Activated CD4-positive, alpha-beta T cell treated with anti-CD3 and anti-CD28 coated beads, Interleukin-2, amount 10 ng/mL, durations not matched to agents 7 days and 5 days (primary cell): ENCODE measurements at regions not wholly inside any gene's neighbourhood (a gene's known extent, or its start where the extent isn't known, plus 50 kb on each side); places are given as distances from the start of the nearest gene placed in this dataset.
A peak's percentile ranks its signal among the peaks of the same experiment; 100 is the strongest.
"Not testable (repeated sequence)": the region's sequence is repeated elsewhere in the genome, so short reads cannot be mapped to it uniquely, and the experiment has no call there.

Source experiments
- CTCF ChIA-PET: fragments of 350-600 bp; sonication (Branson Sonifier 250); formaldehyde crosslinking; loops from one replicate; lab custom pipeline; 2021; ENCODE audit warnings: antibody characterized with exemption; lab: Charles Lee
- POLR2A ChIA-PET: fragments of 350-600 bp; sonication (Branson Sonifier 250); formaldehyde crosslinking; loops from one replicate; lab custom pipeline; 2021; ENCODE audit warnings: antibody characterized with exemption; lab: Charles Lee
- DNase-seq: peaks from one replicate; pipeline ENCODE4 v3.0.0-alpha.2; 2020
- H3K27ac Mint-ChIP-seq: one replicate; pipeline ENCODE4 v1.8.0; 2021; ENCODE audit warnings: mild to moderate bottlenecking, moderate library complexity, mixed read lengths
- H3K27me3 Mint-ChIP-seq: one replicate; pipeline ENCODE4 v1.8.0; 2021; ENCODE audit warnings: mixed read lengths
- H3K36me3 Mint-ChIP-seq: one replicate; pipeline ENCODE4 v1.8.0; 2021; ENCODE audit warnings: low read depth, mixed read lengths
- H3K4me1 Mint-ChIP-seq: one replicate; pipeline ENCODE4 v1.8.0; 2021; ENCODE audit warnings: mixed read lengths
- H3K4me3 Mint-ChIP-seq: one replicate; pipeline ENCODE4 v1.8.0; 2021; ENCODE audit warnings: mild to moderate bottlenecking, moderate library complexity, mixed read lengths
- H3K9me3 Mint-ChIP-seq: one replicate; pipeline ENCODE4 v1.8.0; 2021; ENCODE audit warnings: mixed read lengths

DNA sequence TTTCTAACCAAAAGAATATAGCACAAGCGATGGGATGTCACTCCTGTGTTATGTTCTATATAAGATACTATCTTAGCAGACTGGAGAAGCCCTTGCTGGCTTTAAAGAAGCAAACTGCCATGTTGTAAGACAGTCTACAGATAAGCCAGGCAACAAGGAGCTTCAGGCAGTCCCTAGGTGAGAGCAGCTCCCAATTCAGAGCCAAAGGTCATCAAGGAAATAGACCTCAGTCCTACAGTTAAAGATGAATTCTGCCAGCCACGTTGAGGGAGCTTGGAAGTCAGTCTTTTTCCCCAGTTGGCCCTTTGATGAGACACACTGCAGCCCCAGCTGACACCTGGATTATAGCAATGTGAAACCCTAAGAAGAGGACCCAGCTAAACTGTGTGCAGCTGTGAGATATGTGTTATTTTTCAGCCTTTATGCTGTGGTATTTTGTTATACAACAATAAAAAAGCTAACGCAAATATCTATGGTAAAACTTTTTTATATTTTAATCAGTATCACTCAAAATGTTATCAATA, 102.5 kb upstream of the AKAP13 start:
- H3K27me3 Mint-ChIP-seq: no peaks in the 10 kb centered on the region
- H3K4me3 Mint-ChIP-seq: no peak overlapping the region
- POLR2A ChIA-PET: no interaction called here
- no peak overlapping the region for H3K27ac Mint-ChIP-seq
- CTCF ChIA-PET: interaction anchor here (1.0 kb wide), 1 partner anchor 12 kb away, joined by 4 read pairs; no protein-coding TSS in a partner anchor
- no peaks in the 10 kb centered on the region for H3K36me3 Mint-ChIP-seq
- H3K4me1 Mint-ChIP-seq: peaks cover 14% of the 10 kb centered on the region
- H3K9me3 Mint-ChIP-seq: no peaks in the 10 kb centered on the region
- DNase-seq: no peak

DNA sequence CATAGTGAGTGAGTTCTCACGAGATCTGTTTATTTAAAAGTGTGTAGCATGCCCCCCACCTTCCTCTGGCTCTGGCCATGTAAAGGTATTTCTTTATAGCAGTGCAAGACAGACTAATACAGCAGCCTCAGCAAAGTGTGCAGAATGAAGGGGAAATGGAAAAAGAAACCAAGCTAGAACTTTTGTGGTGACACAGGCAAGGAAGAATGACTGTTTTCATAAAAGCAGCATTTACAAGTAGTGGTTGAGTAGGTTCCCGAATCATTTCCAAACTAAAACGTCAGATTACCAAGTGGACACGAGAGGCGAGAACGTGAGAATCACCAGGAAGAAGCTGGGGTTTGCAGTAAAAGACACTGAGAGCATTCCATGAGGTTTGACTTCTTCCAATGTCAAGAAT, 100.2 kb upstream of the AKAP13 start:
- Mint-ChIP-seq H3K36me3 (no peaks in the 10 kb centered on the region), H3K27ac (no peak overlapping the region), H3K4me3 (no peak overlapping the region), H3K27me3 (no peaks in the 10 kb centered on the region), H3K9me3 (no peaks in the 10 kb centered on the region), H3K4me1 (peaks cover 14% of the 10 kb centered on the region)
- POLR2A ChIA-PET: no interaction called here
- DNase-seq: no peak
- CTCF ChIA-PET: interaction anchor here (1.1 to 2.1 kb wide), 3 partner anchors 13 to 35 kb away, joined by 3 to 5 read pairs (median 5); no protein-coding TSS in a partner anchor

DNA sequence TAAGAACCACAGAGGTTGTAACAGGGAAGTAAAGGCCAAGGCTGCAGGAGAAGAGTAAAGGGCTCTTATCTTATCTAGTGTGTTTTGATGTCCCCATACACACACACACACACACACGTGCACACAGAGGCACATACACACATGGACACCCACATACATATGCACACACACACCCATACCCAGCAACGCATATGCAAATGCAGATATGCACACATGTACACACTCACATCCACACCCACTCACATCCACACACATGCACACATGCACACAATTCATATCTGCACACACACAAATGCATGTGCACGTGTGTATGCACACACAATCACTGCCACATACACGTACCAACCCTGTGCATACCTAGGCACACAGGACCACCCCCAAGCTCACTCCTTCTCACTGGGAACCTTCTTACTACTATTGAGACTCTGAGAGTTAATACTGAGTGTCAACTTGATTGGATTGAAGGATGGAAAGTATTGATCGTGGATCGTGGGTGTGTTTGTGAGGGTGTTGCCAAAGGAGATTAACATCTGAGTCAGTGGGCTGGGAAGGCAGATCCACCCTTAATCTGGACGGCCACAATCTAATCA, 99.0 kb upstream of the AKAP13 start:
- POLR2A ChIA-PET: no interaction called here
- no peaks in the 10 kb centered on the region for H3K27me3 Mint-ChIP-seq
- CTCF ChIA-PET: interaction anchor here (2.1 kb wide), 1 partner anchor 15 kb away, joined by 5 read pairs; no protein-coding TSS in a partner anchor
- DNase-seq: no peak
- H3K4me3 Mint-ChIP-seq: no peak overlapping the region
- H3K27ac Mint-ChIP-seq: no peak overlapping the region
- no peaks in the 10 kb centered on the region for H3K36me3 Mint-ChIP-seq
- no peaks in the 10 kb centered on the region for H3K9me3 Mint-ChIP-seq
- H3K4me1 Mint-ChIP-seq: peaks cover 14% of the 10 kb centered on the region

DNA sequence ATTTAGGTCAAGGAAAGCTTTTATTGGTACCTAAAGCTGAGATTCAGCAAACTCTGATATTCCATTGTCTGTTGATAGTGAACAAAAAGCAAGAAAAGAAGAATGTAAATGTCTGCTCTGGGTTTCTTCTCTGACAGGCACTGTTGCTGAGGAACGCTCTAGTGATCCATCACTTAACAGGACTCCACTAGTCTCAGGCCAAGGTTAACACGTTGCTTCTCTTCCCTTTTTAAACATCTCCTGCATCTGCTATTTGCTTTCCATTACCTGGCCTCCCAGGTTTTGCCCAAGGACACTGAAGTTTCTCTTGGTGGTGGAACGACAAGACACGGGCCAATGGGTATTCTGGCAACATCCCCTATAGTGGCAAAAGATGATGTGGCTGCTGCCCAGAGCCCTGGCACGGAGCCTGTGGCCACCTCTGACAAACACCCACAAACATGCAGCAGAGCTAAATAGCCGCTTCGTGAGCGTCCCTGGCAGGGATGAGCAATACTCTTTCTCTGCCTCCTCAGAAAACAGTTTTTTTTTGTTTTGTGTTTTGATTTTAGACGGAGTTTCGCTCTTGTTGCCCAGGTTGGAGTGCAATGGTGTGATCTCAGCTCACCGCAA, 97.8 kb upstream of the AKAP13 start:
- DNase-seq: no peak
- H3K36me3 Mint-ChIP-seq: no peaks in the 10 kb centered on the region
- no peaks in the 10 kb centered on the region for H3K9me3 Mint-ChIP-seq
- ChIA-PET CTCF (no interaction called here), POLR2A (no interaction called here)
- no peak overlapping the region for H3K27ac Mint-ChIP-seq
- H3K27me3 Mint-ChIP-seq: no peaks in the 10 kb centered on the region
- H3K4me1 Mint-ChIP-seq: peaks cover 14% of the 10 kb centered on the region
- no peak overlapping the region for H3K4me3 Mint-ChIP-seq

DNA sequence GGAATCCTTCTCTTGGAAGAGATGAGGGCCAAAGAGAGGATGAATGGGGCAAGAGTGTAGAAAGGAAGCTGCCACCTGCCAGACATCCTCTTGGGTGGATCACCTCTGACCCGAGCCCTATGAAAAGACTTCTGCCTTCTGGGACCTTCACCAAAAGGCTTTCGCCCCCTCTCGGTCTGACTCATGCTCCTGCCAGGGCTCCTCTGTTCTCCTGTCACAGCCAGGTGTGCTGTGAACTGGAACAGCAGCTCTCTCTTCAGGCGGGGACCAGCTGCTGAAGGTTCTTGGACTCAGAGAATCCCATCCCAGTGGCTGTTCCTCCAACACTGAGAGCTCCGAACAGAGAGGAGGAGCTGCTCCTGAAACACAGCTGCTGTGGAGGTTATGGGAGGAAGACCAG, 96.6 kb upstream of the AKAP13 start:
- POLR2A ChIA-PET, H3K36me3 Mint-ChIP-seq, H3K27ac Mint-ChIP-seq, DNase-seq, CTCF ChIA-PET, H3K27me3 Mint-ChIP-seq, H3K4me3 Mint-ChIP-seq, H3K9me3 Mint-ChIP-seq: not testable (repeated sequence)
- H3K4me1 Mint-ChIP-seq: peaks cover 14% of the 10 kb centered on the region

DNA sequence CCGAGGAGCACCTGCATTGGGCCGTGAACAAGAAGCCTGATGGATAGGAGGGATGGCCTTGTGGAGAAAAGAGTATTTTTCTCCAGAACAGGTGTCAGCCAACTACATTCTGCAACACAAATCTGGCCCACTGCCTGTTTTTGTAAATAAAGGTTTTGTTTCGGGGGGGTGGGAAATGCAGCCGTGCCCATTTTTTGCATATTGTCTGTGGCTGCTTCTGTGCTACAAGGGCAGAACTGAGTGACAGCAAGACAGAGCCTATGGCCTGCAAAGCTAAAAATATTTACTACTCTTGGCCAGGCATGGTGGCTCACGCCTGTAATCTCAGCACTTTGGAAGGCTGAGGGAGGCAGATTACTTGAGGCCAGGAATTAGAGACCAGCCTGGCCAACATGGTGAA, 95.9 kb upstream of the AKAP13 start:
- H3K36me3 Mint-ChIP-seq: no peaks in the 10 kb centered on the region
- H3K27me3 Mint-ChIP-seq: peaks cover 6% of the 10 kb centered on the region
- no peak overlapping the region for H3K27ac Mint-ChIP-seq
- POLR2A ChIA-PET: no interaction called here
- no peak overlapping the region for H3K4me3 Mint-ChIP-seq
- CTCF ChIA-PET: no interaction called here
- no peak for DNase-seq
- H3K9me3 Mint-ChIP-seq: no peaks in the 10 kb centered on the region
- peaks cover 12% of the 10 kb centered on the region for H3K4me1 Mint-ChIP-seq

DNA sequence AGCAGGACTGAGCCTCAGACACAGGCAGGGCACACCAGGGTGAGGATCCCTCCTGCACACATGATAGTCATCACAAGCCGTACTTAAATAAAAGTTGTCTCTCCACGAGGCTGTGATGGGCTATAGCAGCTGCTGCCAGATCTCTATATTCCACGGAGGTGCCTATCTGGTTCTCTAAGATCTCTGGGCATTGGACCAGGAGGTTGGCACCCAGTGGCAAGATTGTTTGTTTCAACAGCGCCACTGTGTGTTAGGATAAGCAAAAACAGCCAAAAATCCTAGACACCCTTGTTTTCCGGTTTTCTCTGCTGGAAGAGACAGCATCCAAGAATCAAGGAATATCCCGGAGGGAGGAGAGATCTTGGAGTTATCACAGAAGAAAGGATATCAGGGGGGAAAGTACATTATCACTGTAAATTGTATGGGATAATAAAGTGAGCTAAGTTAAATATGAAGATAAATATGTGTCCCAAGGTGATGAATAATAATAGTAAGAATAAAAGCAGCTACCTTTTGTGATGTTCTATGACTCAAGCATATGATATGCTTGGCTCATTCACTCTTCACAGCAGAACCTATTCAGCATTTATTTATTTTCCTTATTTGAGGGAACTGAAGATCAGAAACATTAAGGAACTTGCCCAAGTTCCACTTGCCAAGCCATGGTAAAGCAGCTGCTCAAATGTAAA, 90.6 kb upstream of the AKAP13 start:
- Mint-ChIP-seq H3K9me3 (no peaks in the 10 kb centered on the region), H3K27ac (no peak overlapping the region), H3K4me1 (no peaks in the 10 kb centered on the region), H3K27me3 (peaks cover 26% of the 10 kb centered on the region), H3K36me3 (no peaks in the 10 kb centered on the region), H3K4me3 (no peak overlapping the region)
- peak; percentile 29 for DNase-seq
- ChIA-PET CTCF (interaction anchor here (1.0 to 2.2 kb wide), 5 partner anchors 8 to 196 kb away, joined by 3 to 7 read pairs (median 3); no protein-coding TSS in a partner anchor), POLR2A (no interaction called here)

DNA sequence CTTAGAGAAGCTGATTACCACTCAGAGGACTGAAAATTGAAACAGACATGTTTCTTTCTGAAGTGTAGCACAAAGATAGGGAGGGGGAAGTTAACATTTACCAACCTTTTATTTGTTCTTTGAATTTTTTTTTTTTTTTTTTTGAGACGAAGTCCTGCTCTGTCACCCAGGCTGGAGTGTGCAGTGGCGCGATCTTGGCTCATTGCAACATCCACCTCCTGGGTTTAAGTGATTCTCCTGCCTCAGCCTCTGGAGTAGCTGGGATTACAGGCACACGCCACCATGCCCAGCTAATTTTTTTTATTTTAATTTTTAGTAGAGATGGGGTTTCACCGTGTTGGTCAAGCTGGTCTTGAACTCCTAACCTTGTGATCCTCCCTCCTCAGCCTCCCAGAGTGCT, 87.8 kb upstream of the AKAP13 start:
- H3K36me3 Mint-ChIP-seq, H3K27ac Mint-ChIP-seq, H3K4me3 Mint-ChIP-seq, POLR2A ChIA-PET, DNase-seq, H3K9me3 Mint-ChIP-seq: not testable (repeated sequence)
- Mint-ChIP-seq H3K4me1 (peaks cover 14% of the 10 kb centered on the region), H3K27me3 (peaks cover 26% of the 10 kb centered on the region)
- CTCF ChIA-PET: interaction anchor here (0.7 to 0.8 kb wide), 2 partner anchors 13 to 182 kb away, joined by 3 to 5 read pairs; no protein-coding TSS in a partner anchor

DNA sequence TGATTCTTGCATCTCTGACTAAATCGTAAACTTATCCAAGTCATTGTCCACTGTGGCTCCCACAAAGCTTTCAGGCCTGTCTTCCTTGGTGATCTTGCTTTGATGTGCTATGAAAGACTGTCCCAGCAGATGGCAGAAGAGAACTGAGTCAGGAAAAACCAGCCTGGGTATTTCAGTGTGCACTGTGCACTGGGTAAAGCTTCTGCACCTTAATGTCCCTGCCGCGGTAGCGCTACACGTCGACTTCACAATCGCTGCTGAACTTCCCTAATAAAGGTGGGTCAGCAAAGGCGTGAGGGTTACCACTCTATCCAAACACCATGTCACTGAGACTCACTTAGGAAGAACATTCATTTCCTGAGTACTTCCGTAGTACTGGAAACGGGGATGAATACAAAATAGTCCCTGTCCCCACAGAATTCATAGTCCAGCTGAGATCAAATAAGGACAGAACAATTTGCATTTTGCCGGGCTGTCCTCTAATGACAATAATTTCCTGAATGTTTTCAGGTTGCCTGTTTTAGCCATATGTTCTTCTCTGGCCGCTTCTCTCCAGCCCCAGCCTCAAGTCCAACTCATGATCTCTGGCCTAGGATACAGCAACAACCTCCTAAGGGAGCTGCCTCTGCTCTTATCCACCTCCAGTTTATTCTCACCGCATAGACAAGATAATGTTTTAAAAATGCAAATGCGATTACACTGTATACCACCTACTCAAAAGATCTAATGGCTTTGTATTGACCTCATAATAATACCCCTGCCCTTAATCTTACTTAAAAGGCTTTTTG, 83.6 kb upstream of the AKAP13 start:
- Mint-ChIP-seq H3K27ac (no peak overlapping the region), H3K9me3 (no peaks in the 10 kb centered on the region), H3K4me1 (peaks cover 16% of the 10 kb centered on the region), H3K27me3 (peaks cover 4% of the 10 kb centered on the region), H3K36me3 (no peaks in the 10 kb centered on the region), H3K4me3 (no peak overlapping the region)
- DNase-seq: peak; percentile 80
- CTCF ChIA-PET: interaction anchor here (0.6 to 2.6 kb wide), 22 partner anchors 11 to 517 kb away, joined by 3 to 22 read pairs (median 3); no protein-coding TSS in a partner anchor
- POLR2A ChIA-PET: interaction anchor here (0.8 kb wide), 1 partner anchor 117 kb away, joined by 5 read pairs; no protein-coding TSS in a partner anchor

DNA sequence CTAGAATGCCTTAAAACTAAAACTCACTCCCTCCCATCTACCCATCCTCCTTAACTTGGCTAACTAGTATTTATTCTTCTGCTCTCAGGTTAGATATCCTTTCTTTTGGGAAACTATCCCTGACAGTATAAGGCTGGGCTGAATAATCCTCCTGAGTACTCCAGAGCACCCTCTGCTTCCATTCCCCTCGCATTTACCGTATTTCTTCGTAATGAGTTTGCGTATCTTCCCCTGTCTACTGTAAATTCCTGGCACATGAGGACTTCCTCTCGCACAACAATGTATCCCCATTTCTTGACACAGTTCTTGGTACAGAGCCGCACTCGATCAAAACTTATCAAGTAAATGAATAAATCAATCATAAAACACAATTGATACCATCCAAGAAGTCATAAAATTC, 82.9 kb upstream of the AKAP13 start:
- ChIA-PET POLR2A (no interaction called here), CTCF (interaction anchor here (0.9 to 2.6 kb wide), 5 partner anchors 8 to 208 kb away, joined by 3 to 15 read pairs (median 7); no protein-coding TSS in a partner anchor)
- no peak overlapping the region for H3K4me3 Mint-ChIP-seq
- no peaks in the 10 kb centered on the region for H3K36me3 Mint-ChIP-seq
- no peak for DNase-seq
- H3K9me3 Mint-ChIP-seq: no peaks in the 10 kb centered on the region
- H3K27me3 Mint-ChIP-seq: no peaks in the 10 kb centered on the region
- no peak overlapping the region for H3K27ac Mint-ChIP-seq
- peaks cover 16% of the 10 kb centered on the region for H3K4me1 Mint-ChIP-seq

DNA sequence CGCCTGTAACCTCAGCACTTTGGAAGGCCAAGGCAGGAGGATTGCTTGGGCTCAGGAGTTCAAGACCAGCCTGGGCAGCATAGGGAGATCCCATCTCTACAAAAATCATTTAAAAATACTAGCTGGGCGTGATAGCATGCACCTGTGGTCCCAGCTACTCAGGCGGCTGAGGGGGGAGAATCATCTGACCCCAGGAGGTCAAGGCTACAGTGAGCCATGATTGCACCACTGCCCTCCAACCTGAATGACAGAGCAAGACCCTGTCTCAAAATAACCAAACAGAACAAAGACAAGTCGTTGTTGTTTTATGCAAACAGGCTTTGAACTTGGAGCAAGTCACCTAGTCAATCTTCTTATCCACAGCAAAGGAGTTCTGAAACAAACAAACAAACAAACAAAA, 82.0 kb upstream of the AKAP13 start:
- H3K4me1 Mint-ChIP-seq: peaks cover 16% of the 10 kb centered on the region
- H3K36me3 Mint-ChIP-seq: no peaks in the 10 kb centered on the region
- ChIA-PET POLR2A (no interaction called here), CTCF (interaction anchor here (0.6 to 2.6 kb wide), 4 partner anchors 9 to 542 kb away, joined by 3 to 15 read pairs (median 3); no protein-coding TSS in a partner anchor)
- peak overlapping the region; percentile 38 for H3K27ac Mint-ChIP-seq
- H3K4me3 Mint-ChIP-seq: no peak overlapping the region
- DNase-seq: no peak
- H3K9me3 Mint-ChIP-seq: no peaks in the 10 kb centered on the region
- no peaks in the 10 kb centered on the region for H3K27me3 Mint-ChIP-seq

DNA sequence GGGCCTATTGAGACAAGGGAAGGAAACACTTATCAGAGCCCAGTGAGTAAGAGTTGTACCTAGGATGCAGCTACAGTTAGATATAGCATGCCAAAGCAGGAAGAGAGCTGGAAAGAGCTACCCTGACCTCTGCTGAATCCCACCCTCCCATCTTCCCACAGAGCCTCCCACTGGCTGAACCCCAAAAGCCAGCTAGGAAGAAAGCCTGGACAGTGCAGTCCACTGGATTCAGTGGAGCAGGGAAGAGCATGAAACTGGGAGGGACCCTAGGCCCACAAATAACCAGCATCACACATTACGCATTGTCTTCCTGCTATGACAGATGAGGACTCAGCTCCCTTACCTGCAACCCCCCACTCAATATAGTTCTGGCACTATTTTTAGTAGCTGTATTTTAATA, 81.5 kb upstream of the AKAP13 start:
- Mint-ChIP-seq H3K36me3 (no peaks in the 10 kb centered on the region), H3K27me3 (no peaks in the 10 kb centered on the region), H3K4me1 (peaks cover 16% of the 10 kb centered on the region), H3K9me3 (no peaks in the 10 kb centered on the region), H3K4me3 (no peak overlapping the region), H3K27ac (no peak overlapping the region)
- POLR2A ChIA-PET: no interaction called here
- no peak for DNase-seq
- CTCF ChIA-PET: interaction anchor here (0.6 to 1.1 kb wide), 2 partner anchors 47 to 542 kb away, joined by 3 read pairs; no protein-coding TSS in a partner anchor
